NCI-H82 (cell line): ENCODE measurements at regions not wholly inside any gene's neighbourhood (a gene's known extent, or its start where the extent isn't known, plus 50 kb on each side); places are given as distances from the start of the nearest gene placed in this dataset.
A peak's percentile ranks its signal among the peaks of the same experiment; 100 is the strongest.
"Not testable (repeated sequence)": the region's sequence is repeated elsewhere in the genome, so short reads cannot be mapped to it uniquely, and the experiment has no call there.

ENCODE experiments used
- DNase-seq: peaks from one replicate; lab custom pipeline; 2025; lab: John Stamatoyannopoulos, UW

- DNase-seq, result no peak
Observed at GRCh38 chr18:34942276-34942675, 98.9 kb upstream of the MAPRE2 start.

- DNase-seq, result no peak
Observed at GRCh38 chr18:34942975-34943374, 98.2 kb upstream of the MAPRE2 start.

GRCh38 chr18:34943587-34943986 is 97.6 kb upstream of the MAPRE2 start:
- DNase-seq, result no peak

GRCh38 chr18:34947711-34948125 is 93.5 kb upstream of the MAPRE2 start:
- no peak for DNase-seq

- no peak for DNase-seq
Observed at GRCh38 chr18:34951625-34952379, 89.4 kb upstream of the MAPRE2 start.

- DNase-seq, result no peak
Observed at GRCh38 chr18:34953212-34953611, 88.0 kb upstream of the MAPRE2 start.

GRCh38 chr18:34955494-34955893 is 85.7 kb upstream of the MAPRE2 start:
- not testable (repeated sequence) for DNase-seq

GRCh38 chr18:34956663-34957062 is 84.5 kb upstream of the MAPRE2 start:
- no peak for DNase-seq

- DNase-seq, result no peak
Observed at GRCh38 chr18:34957119-34957863, 83.9 kb upstream of the MAPRE2 start.

GRCh38 chr18:34957864-34958259 is 83.4 kb upstream of the MAPRE2 start:
- no peak for DNase-seq

- DNase-seq, result no peak
Observed at GRCh38 chr18:34959211-34959829, 81.9 kb upstream of the MAPRE2 start.

- no peak for DNase-seq
Observed at GRCh38 chr18:34959989-34960388, 81.2 kb upstream of the MAPRE2 start.

- no peak for DNase-seq
Observed at GRCh38 chr18:34965108-34965507, 76.1 kb upstream of the MAPRE2 start.

GRCh38 chr18:34965566-34965965 is 75.6 kb upstream of the MAPRE2 start:
- no peak for DNase-seq

- no peak for DNase-seq
Observed at GRCh38 chr18:34970106-34970505, 71.1 kb upstream of the MAPRE2 start.

GRCh38 chr18:34971313-34971712 is 69.9 kb upstream of the MAPRE2 start:
- DNase-seq, result no peak

- DNase-seq, result no peak
Observed at GRCh38 chr18:34972765-34973414, 68.3 kb upstream of the MAPRE2 start.

- DNase-seq, result no peak
Observed at GRCh38 chr18:34976123-34976522, 65.1 kb upstream of the MAPRE2 start.

- DNase-seq, result peak; percentile 51
Observed at GRCh38 chr18:34976534-34976898, 64.7 kb upstream of the MAPRE2 start.

- peak; percentile 78 for DNase-seq
Observed at GRCh38 chr18:34976899-34977837, 64.0 kb upstream of the MAPRE2 start.

- DNase-seq, result peak; percentile 39
Observed at GRCh38 chr18:34977838-34978532, 63.2 kb upstream of the MAPRE2 start.
